CD4-positive, alpha-beta T cell treated with Interleukin-15 for 1 hour (primary cell): ENCODE measurements at regions not wholly inside any gene's neighbourhood (a gene's known extent, or its start where the extent isn't known, plus 50 kb on each side); places are given as distances from the start of the nearest gene placed in this dataset.
"Not testable (repeated sequence)": the region's sequence is repeated elsewhere in the genome, so short reads cannot be mapped to it uniquely, and the experiment has no call there.

Experiments
- DNase-seq: peaks from one replicate; pipeline ENCODE4 v3.0.0-alpha.2; 2020

GRCh38 chr2:220374282-220374681, 746.9 kb downstream of the SLC4A3 start:
- DNase-seq: no peak

DNA sequence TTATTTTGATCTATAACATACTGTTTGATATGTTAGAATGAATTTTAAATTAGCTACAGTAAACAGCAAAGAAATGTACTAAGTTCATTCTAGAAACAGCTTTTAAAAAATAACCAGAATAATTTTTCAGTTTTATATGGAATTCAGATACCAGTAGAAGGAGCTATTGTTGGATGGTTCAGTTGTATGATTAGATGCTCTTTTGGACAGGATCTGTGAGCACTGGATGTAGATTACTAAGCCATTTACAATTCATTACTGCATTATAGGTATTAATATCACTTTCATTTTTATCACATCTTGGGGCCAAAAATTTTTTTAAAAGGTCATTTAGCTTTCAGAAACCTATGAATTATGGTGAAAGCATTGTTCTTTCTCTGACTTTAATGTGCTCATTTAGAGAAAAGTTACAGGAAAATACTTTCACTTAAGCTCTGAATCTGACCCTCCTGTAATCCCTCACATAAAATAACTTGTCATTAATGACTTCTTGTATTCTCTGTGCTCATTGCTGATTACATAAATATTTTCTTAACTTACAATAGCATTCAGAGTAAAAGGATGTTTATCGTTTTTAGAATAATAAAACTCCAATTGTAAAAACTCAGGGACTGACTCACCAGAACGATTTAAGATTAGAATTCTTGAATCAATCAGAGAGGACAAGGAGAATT, 750.2 kb downstream of the SLC4A3 start:
- DNase-seq: no peak

- DNase-seq: not testable (repeated sequence)
These were observed 760.3 kb downstream of the SLC4A3 start for GRCh38 chr2:220387758-220388157.

DNA sequence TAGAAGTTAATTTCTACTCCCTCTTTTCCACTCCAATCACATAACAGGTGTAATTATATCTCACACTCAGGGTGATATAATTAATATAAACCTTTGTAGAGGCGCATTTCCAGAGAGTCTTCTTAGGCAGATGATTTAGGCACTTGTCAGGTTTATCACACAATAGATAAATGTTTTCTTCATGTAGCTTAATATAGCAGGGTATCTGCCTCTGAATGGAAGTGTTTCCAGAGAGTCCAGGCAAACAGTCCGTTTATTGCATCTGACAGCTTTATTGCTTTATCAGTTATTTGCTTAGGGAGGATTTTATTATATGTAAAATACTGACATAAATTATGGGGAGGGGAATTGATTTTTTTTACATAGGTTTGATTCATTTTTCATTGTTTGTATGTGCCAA, 766.3 kb downstream of the SLC4A3 start:
- DNase-seq: no peak

DNA sequence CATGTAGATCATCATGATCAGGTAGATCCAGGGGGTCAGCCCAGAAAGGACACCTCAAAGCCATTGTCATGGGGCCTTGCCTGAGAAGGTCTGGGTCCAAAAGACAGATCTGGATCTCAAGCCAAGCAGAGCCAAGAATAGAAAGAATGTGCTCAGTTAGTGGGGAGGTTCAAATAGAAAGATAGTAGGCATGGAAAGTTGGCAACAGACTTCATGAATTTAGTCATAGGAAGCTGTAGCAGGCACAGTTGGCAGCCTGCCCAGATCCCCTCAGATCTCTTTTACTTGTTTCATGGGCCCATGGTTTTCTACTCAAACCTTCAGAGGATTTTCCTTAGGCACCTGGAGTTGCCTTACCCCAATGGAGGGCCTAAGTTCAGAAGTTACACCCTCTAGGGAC, 767.0 kb downstream of the SLC4A3 start:
- DNase-seq: no peak

DNA sequence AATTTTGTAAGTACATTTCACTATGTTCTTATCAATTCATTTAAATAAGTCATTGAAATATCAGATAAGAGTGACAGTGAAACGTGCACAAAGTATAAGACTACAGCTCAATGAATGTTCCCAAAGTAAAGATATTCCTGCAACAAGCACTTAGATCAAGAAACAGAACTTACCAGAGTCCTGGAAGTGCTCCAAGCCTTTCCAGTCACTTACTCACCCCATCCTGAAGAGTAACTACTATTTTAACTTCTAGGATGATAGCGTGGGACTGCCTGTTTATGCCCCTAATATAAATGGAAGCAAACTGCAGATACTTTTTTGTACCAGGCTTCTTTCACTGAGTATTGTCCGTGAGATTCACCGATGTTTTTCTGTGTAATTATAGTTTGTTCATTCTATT, 768.9 kb downstream of the SLC4A3 start:
- DNase-seq: no peak

GRCh38 chr2:220410296-220410695, 782.9 kb downstream of the SLC4A3 start:
- DNase-seq: no peak

GRCh38 chr2:220417503-220417902, 790.1 kb downstream of the SLC4A3 start:
- no peak for DNase-seq

- DNase-seq: no peak
These were observed 792.2 kb downstream of the SLC4A3 start for GRCh38 chr2:220419647-220420046.

DNA sequence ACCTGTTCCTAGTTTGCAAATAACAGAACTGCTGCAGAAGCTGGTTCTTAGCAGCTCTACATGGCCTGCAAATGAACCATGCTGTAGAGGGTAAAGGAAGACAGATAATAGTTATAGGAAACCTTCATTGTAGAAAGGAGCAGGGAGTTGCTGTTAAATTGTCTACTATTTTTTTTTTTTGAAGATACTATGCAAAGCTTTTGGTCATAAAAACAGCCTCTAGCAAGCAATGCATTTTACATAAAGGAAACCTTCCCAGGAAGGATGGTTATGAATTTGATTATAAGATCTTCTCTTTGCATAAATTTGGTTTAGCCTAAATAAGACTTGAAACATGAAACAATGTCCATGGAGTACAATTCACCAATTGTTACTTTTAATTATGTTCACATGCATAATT, 793.4 kb downstream of the SLC4A3 start:
- DNase-seq: no peak

DNA sequence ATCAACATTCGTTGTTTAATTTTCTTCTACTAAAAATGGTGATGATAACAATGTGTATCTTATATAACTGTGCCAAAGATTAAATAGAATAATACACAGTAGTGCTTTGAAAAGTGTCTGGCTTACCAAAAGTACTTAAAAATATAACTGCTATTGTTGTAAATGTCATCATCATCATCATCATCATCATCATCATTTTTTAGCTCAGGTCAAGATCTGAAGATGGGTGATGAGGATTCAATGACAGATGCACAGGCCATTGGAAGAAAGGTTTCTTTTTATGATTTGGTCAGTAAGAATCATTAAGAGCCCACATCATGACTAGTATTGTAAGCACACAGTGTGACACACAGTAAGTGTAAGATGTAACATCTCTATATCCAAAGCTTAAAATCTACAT, 795.2 kb downstream of the SLC4A3 start:
- DNase-seq: no peak

DNA sequence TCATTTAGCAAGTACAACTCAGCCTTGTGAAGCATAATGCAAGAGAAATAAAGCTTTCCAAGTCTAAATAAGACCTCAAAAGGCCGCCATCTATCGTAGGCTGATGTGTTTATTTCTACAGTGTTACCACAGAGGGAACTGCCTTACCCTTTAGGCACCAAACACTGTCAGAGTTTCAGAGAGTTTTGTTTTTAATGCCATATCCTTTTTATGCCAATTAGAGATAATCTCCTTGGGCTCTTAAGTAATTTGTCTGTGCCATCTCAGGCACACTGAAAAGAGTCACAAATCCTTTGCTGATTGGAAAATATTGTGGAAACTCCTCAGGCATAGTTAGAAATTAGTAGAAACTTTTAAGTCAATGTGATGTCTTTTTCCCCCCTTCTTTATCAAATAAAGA, 797.1 kb downstream of the SLC4A3 start:
- no peak for DNase-seq

GRCh38 chr2:220432645-220433044, 805.2 kb downstream of the SLC4A3 start:
- DNase-seq: no peak

DNA sequence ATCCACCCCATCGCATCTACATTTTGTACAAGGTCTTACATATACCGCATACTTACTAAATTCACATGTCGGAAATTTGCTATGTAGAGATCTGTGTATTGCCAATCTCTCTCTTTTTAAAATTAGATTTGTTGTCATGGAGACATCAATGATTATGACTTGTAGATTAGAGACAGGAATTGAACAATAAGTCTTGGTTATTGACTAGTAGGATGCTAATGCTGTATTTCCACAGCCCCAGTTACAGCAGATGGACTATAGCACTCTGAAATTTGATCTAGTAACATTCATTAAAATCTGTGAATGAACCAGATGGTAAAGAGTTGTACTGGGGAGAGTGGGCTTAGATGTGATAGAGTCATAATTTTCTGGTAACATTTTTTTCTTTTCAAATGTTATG, 805.7 kb downstream of the SLC4A3 start:
- DNase-seq: no peak

DNA sequence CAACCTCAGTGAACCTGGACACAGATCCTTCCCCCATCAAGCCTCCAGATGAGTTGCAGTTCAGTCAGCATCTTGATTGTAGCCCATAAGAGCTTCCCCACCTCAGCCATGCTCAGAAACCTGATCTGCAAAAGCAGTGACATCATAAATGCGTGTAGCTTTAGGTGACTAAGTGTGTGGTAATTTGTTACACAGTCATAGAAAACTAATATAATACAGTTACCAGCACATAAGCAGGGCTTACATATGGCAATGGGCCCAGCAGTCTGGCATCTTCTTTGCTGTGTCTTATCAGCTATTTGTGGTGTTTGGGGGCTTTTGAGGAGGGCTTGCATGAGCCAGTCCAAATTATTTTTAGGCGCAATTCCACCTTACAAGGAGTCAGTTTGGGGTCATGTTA, 807.0 kb downstream of the SLC4A3 start:
- DNase-seq: no peak

DNA sequence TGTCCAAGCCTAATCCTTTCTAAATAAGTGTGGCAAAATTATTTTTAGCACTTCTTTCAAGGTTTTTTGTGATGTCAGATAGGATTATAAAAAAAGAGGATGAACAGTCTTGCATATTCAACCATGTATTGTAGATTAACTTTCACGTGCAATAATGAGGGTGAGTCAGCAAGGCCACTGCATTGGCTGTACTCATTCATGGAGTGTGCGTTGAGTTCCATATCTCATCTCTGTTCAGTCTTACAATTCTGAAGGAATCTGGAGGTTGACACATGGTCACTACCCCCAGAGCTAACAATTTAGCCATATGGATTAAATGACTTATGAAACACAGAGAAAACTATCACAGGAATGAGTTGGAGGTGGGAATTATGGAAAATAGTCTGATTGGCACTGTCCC, 810.5 kb downstream of the SLC4A3 start:
- no peak for DNase-seq

DNA sequence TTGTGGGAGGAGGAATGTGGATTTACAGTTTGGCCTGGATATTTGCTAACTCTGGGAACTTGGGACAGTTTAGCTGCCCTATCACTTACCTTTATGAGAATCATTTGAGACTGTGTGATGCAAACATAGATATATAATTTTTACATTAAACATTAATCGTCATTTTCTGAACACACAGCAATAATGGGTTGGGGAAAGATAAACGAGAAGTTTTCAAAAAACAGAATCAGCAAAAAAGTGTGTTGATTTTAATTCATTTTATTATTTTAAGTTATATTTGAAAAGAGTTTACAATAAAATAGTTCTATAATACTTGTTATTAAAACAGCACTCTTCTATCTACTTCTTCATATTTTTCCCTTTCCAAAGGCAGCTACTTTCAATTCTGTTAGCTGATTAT, 813.3 kb downstream of the SLC4A3 start:
- DNase-seq: no peak

- DNase-seq: no peak
These were observed 814.0 kb downstream of the SLC4A3 start for GRCh38 chr2:220441404-220441803.

DNA sequence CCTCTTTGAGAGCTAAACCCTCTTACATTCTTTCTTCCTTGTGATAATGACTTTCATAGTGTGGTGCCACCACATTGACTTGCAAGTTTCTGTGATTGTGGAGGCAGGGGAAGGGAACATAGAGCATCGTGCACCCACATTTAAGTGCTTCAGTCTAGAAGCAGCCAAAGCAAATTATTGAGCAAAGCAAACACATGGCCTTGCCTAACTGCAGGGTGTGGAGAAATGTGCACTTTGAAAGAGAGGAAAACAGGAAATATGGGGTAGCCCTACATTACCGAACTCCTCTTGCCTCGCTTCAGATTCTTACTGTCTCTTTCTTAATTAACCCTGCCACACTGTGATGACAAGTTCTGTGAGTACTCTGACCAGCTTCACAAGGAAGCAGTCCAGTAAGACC, 814.6 kb downstream of the SLC4A3 start:
- DNase-seq: no peak

DNA sequence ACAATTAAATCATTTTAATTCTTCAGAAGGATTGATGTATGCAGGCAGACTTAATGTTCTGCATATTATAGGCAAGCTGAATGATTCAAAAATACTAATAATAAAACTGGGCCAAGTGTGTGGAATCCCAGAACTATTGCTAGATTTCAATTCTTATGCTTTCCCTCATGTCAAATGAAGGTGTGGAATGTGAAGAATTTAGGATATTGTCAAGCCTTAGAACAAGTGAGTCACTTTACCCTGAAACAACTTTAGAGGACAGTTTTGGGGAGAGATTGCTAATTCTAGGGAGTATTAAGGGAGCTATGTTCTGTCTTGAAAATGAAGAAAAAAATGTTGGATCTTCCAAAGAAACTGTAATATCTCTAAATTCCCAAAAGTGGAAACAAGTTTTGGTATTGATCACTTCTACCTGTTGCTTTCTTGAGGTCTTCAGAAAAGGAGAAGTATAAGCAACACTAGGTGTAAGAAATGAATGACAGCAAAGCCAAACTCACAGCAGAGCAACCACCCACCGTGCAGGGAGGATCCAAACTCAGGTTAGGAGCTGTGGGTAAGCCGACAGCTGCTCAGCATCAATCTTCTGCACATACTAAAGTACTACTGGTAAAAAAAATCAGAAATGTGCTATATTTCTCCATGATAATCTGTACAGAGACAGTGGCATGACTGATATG, 818.1 kb downstream of the SLC4A3 start:
- DNase-seq: no peak

DNA sequence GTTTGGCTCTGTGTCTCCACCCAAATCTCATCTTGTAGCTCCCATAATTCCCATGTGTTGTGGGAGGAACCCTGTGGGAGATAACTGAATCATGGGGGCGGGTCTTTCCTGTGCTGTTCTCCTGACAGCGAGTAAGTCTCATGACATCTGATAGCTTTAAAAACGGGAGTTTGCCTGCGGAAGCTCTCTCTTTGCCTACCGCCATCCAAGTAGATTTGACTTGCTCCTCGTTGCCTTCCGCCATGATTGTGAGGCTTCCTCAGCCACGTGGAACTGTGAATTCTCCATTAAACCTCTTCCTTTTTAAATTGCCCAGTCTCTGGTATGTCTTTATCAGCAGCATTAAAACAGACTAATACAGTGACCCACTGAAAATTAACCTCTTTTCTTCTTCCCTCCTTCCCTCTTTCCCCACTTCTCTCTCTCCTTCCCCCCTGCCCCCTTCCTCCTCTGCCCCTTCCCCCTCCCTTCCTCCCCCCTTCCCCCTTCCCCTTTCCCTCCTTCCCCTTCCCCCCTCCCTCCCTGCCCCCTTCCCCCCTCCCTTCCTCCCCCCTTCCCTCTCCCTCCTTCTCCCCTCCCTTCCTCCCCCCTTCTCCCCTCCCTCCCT, 818.8 kb downstream of the SLC4A3 start:
- no peak for DNase-seq

- no peak for DNase-seq
These were observed 823.4 kb downstream of the SLC4A3 start for GRCh38 chr2:220450846-220451245.

DNA sequence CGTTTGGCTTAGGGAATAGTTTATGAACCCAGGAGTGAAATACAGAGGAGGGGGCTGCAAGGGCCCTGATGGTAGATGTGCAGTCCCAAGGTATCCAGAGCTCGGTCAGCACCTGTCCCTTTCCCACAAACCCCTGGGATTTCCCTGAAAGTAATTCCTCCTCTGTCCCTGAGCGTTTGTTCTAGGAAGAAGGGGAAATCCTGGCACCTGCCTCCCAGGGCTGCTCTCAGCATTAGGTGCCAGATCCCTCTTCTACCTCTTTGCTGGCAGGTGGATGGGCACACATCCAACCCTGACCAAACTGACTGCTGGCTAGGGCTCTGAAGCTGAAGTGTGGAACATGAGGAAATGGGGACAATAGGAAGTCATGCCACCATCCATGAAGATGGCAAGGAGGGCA, 824.0 kb downstream of the SLC4A3 start:
- DNase-seq: no peak

GRCh38 chr2:220452561-220452960, 825.1 kb downstream of the SLC4A3 start:
- no peak for DNase-seq
